GM13976 (cell line): ENCODE measurements at regions not wholly inside any gene's neighbourhood (a gene's known extent, or its start where the extent isn't known, plus 50 kb on each side); places are given as distances from the start of the nearest gene placed in this dataset.

Experiments
- DNase-seq: peaks from one replicate; pipeline ENCODE4 v3.0.0; 2012; ENCODE audit warnings: low spot score
- CTCF ChIP-seq: IDR thresholded peaks from 2 replicates; pipeline ENCODE4 v1.5.1; 2012; ENCODE audit warnings: borderline replicate concordance, mild to moderate bottlenecking; ENCODE audit not compliant: insufficient read depth; ENCODE audit errors: extremely low read depth, missing control alignments, control extremely low read depth
- in situ Hi-C: fragments of 300-500 bp; cut with MboI; formaldehyde crosslinking; loops from one replicate; pipeline ENCODE4 v1.12.0; 2022; ENCODE audit warnings: low sequenced_read_pairs, mixed read lengths, inconsistent platforms; ENCODE audit not compliant: unreplicated experiment

DNA sequence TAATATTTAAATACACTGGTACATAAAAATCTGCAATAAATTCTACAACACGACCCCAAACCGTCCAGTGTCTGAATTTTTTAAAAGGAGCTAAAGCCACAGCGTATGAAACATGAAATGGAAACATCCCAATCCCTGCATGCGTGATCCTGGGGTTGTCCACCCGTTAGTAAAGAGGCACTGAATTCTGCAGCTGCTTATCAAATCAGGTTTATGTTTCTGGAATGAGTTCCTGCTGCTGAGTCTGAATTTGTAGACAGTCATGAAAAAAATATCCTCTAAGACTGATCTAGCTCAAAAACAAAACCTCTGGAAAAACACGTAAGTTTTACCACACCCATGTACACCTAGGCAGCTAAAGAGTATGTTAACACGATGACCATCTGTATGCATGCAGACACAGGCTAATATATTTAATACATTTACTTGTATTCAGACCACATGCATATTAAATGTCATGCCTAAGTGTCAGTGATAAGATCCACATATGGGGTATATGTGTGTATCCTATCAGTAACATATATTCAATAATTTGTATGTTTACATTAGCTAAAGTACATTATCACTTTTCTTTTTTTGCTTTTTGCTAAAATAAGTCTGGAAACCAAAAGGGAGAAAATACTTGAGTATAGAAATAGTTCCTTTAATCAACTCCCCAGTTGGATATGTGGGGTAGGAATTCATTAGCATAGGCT, 420.5 kb upstream of the PSMD7 start:
- no peak for TF ChIP-seq CTCF
- DNase-seq: no peak
- in situ Hi-C loops: no loop called here

GRCh38 chr16:73874324-73874723, 422.3 kb upstream of the PSMD7 start:
- no peak for TF ChIP-seq CTCF
- no peak for DNase-seq
- in situ Hi-C loops: no loop called here

GRCh38 chr16:73873643-73874042, 423.0 kb upstream of the PSMD7 start:
- no peak for DNase-seq
- no peak for TF ChIP-seq CTCF
- in situ Hi-C loops: no loop called here

DNA sequence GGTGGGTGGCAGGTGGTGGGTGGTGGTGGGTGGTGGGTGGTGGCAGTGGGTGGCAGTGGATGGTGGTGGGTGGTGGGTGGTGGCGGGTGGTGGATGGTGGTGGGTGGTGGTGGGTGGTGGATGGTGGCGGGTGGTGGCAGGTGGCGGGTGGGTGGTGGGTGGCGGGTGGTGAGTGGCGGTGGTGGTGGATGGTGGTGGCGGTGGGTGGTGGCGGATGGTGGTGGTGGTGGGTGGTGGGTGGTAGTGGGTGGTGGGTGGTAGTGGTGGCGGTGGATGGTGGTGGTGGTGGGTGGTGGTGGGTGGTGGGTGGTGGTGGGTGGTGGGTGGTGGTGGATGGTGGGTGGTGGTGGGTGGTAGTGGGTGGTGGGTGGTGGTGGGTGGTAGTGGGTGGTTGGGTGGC, 423.8 kb upstream of the PSMD7 start:
- in situ Hi-C loops: no loop called here
- no peak for TF ChIP-seq CTCF

GRCh38 chr16:73871088-73871733, 425.4 kb upstream of the PSMD7 start:
- TF ChIP-seq CTCF: no peak
- in situ Hi-C loops: no loop called here
- no peak for DNase-seq

More for the DNA sequence above, 423.8 kb upstream of the PSMD7 start:
- no peak for DNase-seq

GRCh38 chr16:73869126-73869525, 427.5 kb upstream of the PSMD7 start:
- no peak for DNase-seq
- in situ Hi-C loops: no loop called here
- TF ChIP-seq CTCF: no peak
